MCF 10A (cell line): ENCODE measurements at regions not wholly inside any gene's neighbourhood (a gene's known extent, or its start where the extent isn't known, plus 50 kb on each side); places are given as distances from the start of the nearest gene placed in this dataset.
A peak's percentile ranks its signal among the peaks of the same experiment; 100 is the strongest.

Experiments
- BruUV-seq: library from RNA; stranded (reverse); fragments of 400-500 nt; replicated peaks from 2 replicates; lab custom pipeline; 2021; lab: Mats Ljungman, UMichigan
- CTCF ChIA-PET: fragments of 300-600 bp; sonication (Branson Sonifier 250); formaldehyde crosslinking; extraction: SDS; loops from one replicate; lab custom pipeline; 2021; ENCODE audit warnings: antibody characterized with exemption, inconsistent platforms; lab: Yijun Ruan, JAX
- POLR2A ChIA-PET: fragments of 300-600, 350-650 bp; sonication (Branson Sonifier 250); formaldehyde crosslinking; extraction: SDS; loops from one replicate; lab custom pipeline; 2020; ENCODE audit warnings: antibody characterized with exemption, inconsistent platforms; lab: Yijun Ruan, JAX
- DNase-seq: peaks from one replicate; pipeline ENCODE4 v3.0.0-alpha.2; 2018; ENCODE audit not compliant: unreplicated experiment
- H3K27ac Mint-ChIP-seq: one replicate; pipeline ENCODE4 v1.8.0; 2022; ENCODE audit warnings: mild to moderate bottlenecking, low read depth, mixed read lengths; ENCODE audit not compliant: unreplicated experiment
- H3K27me3 Mint-ChIP-seq: one replicate; pipeline ENCODE4 v1.8.0; 2022; ENCODE audit warnings: mixed read lengths; ENCODE audit not compliant: insufficient read depth, unreplicated experiment
- H3K36me3 Mint-ChIP-seq: one replicate; pipeline ENCODE4 v1.8.0; 2022; ENCODE audit warnings: mild to moderate bottlenecking, moderate library complexity, mixed read lengths; ENCODE audit not compliant: insufficient read depth, unreplicated experiment
- H3K4me1 Mint-ChIP-seq: one replicate; pipeline ENCODE4 v1.8.0; 2022; ENCODE audit warnings: mixed read lengths; ENCODE audit not compliant: insufficient read depth, unreplicated experiment
- H3K4me3 Mint-ChIP-seq: one replicate; pipeline ENCODE4 v1.8.0; 2022; ENCODE audit warnings: mild to moderate bottlenecking, moderate library complexity, mixed read lengths; ENCODE audit not compliant: unreplicated experiment
- H3K9me3 Mint-ChIP-seq: one replicate; pipeline ENCODE4 v1.8.0; 2022; ENCODE audit warnings: mixed read lengths; ENCODE audit not compliant: unreplicated experiment
- CTCF ChIP-seq: fragments of 200-600 bp; IDR thresholded peaks from one replicate; pipeline ENCODE4 v1.8.0; 2022; ENCODE audit warnings: antibody characterized with exemption, mild to moderate bottlenecking; ENCODE audit not compliant: unreplicated experiment
- intact Hi-C: fragments of 100-400 bp; cut with micrococcal nuclease; formaldehyde crosslinking; loops from 2 replicates; pipeline ENCODE4 v1.14.1; 2022

GRCh38 chr17:77359236-77359635 is 218.5 kb downstream of the SEC14L1 start:
- H3K9me3 Mint-ChIP-seq: no peaks in the 10 kb centered on the region
- peaks cover 40% of the 10 kb centered on the region for H3K36me3 Mint-ChIP-seq
- H3K4me1 Mint-ChIP-seq: peaks cover 39% of the 10 kb centered on the region
- H3K27ac Mint-ChIP-seq: no peak overlapping the region
- no peaks in the 10 kb centered on the region for H3K27me3 Mint-ChIP-seq
- intact Hi-C loops: no loop called here
- TF ChIP-seq CTCF: no peak
- no peak overlapping the region for H3K4me3 Mint-ChIP-seq
- no peak for DNase-seq
- no TSS peak for BruUV-seq
- CTCF ChIA-PET: interaction anchor here (0.7 to 1.2 kb wide), 2 partner anchors 27 to 28 kb away, joined by 3 read pairs; no protein-coding TSS in a partner anchor
- POLR2A ChIA-PET: interaction anchor here (1.3 kb wide), 1 partner anchor 10 kb away, joined by 3 read pairs; no protein-coding TSS in a partner anchor

GRCh38 chr17:77361986-77362620 is 221.3 kb downstream of the SEC14L1 start:
- no peak for DNase-seq
- Mint-ChIP-seq H3K27ac (peak overlapping the region; percentile 81), H3K4me3 (no peak overlapping the region), H3K36me3 (peaks cover 37% of the 10 kb centered on the region), H3K27me3 (no peaks in the 10 kb centered on the region), H3K9me3 (no peaks in the 10 kb centered on the region), H3K4me1 (peaks cover 48% of the 10 kb centered on the region)
- BruUV-seq: no TSS peak
- intact Hi-C loops: no loop called here
- CTCF ChIA-PET: interaction anchor here (0.8 kb wide), 2 partner anchors 68 kb away, joined by 4 to 7 read pairs; no protein-coding TSS in a partner anchor
- TF ChIP-seq CTCF: no peak
- POLR2A ChIA-PET: interaction anchor here (0.9 to 1.1 kb wide), 2 partner anchors 59 to 232 kb away, joined by 3 to 4 read pairs; no protein-coding TSS in a partner anchor

GRCh38 chr17:77363821-77364361 is 223.1 kb downstream of the SEC14L1 start:
- Mint-ChIP-seq H3K27me3 (no peaks in the 10 kb centered on the region), H3K9me3 (no peaks in the 10 kb centered on the region), H3K4me3 (peak overlapping the region; percentile 40), H3K36me3 (peaks cover 38% of the 10 kb centered on the region), H3K4me1 (peaks cover 48% of the 10 kb centered on the region), H3K27ac (peak overlapping the region; percentile 83)
- POLR2A ChIA-PET: no interaction called here
- CTCF ChIA-PET: no interaction called here
- intact Hi-C loops: no loop called here
- no TSS peak for BruUV-seq
- peak; percentile 49 for DNase-seq
- no peak for TF ChIP-seq CTCF

GRCh38 chr17:77364381-77364911 is 223.7 kb downstream of the SEC14L1 start:
- POLR2A ChIA-PET: interaction anchor here (1.6 kb wide), 1 partner anchor 42 kb away, joined by 4 read pairs; no protein-coding TSS in a partner anchor
- H3K36me3 Mint-ChIP-seq: peaks cover 38% of the 10 kb centered on the region
- no peaks in the 10 kb centered on the region for H3K27me3 Mint-ChIP-seq
- TF ChIP-seq CTCF: no peak
- BruUV-seq: no TSS peak
- DNase-seq: no peak
- peak overlapping the region; percentile 40 for H3K4me3 Mint-ChIP-seq
- CTCF ChIA-PET: no interaction called here
- intact Hi-C loops: no loop called here
- peaks cover 48% of the 10 kb centered on the region for H3K4me1 Mint-ChIP-seq
- peak overlapping the region; percentile 83 for H3K27ac Mint-ChIP-seq
- no peaks in the 10 kb centered on the region for H3K9me3 Mint-ChIP-seq
